ENCODE measurements at regions not wholly inside any gene's neighbourhood (a gene's known extent, or its start where the extent isn't known, plus 50 kb on each side); places are given as distances from the start of the nearest gene placed in this dataset.
"Not testable (repeated sequence)": the region's sequence is repeated elsewhere in the genome, so short reads cannot be mapped to it uniquely, and the experiment has no call there.

DNA sequence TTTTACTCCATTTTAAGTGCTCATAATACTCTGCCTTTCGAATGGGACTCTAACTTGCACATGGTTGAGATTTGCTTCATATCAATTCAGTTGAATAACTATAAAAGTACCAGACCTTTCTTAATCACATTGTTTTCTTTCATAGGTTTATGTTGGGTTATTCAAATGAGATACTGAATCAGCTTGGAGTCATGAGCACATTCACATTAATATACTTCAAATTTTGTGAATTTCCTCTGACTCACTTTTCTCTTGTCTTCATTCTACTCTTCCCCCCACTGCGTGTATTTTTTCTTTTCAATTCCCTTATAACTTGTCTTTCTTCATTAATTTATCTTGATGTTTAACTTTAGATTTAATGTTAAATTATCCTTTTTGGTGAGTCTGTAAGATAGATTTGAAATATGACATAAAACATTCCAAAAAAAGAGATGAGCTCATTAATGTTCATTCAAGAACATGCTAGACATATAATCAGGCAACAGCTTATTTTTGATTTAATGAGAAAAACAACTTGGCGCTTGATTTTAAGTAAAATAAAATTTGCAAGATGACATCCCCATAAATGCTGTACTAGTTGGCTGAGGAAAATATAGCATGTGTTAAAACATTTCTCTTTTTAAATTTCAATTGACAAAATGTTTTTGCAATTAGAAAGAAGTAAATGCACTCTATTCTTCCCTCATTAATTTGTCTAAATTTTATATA is 736.0 kb downstream of the CD109 start:
- no peak for DNase-seq

DNA sequence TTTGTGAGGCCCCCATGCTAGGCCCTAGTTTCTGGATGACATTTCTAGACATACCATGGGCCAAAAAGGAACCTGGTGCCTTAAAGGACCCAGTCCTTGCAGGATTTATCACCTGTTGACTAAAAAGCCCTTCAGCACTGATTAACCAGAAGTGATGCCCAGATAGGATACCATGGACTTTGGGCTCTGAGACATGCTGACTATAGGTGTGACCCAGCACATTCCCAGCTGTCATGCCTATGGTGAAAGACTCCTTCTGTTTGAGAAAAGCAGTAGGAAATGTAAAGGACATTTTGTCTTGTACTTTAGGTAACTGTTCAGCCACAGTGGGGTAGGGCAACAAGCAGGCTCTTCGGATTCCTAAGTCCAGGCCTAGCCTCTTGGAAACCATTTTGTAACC is 724.2 kb downstream of the CD109 start:
- no peak for DNase-seq

DNA sequence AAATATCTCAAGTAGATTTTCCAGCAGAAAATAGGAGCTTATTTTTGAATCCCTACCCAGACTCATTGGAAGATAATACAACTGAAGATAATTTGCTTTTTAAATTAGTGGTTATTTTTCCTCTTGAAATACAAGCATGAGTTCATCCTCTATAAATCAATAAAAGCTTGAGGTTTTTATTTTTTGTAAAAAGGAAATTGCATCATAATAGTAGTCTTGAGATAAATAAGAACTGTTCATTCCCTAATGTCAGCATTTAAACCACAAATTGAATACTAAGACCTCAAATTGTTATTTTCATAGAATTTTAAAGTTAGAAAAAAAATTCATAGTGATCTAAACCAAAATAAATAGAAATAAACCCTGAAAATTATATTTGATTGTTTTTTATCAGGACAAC is 719.1 kb downstream of the CD109 start:
- DNase-seq, result no peak

DNA sequence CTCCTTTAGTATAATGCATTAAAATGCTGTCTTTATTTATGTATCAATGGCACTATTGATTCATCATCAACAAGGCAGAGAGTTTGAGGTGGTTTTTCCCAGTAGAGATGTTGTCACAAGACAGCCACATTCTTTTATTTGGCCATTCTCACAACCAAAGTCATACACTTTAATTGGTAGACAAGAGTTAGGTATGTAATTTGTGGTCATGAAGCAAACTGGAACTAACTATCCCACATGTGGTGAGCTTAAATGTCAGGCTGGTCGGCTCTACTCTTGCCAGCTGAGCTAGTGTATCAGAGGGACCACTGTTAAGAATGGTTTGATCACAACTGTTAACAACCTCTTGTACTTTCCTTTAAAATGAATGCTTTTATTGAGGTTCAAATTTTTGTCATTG is 714.6 kb downstream of the CD109 start:
- DNase-seq, result no peak

DNA sequence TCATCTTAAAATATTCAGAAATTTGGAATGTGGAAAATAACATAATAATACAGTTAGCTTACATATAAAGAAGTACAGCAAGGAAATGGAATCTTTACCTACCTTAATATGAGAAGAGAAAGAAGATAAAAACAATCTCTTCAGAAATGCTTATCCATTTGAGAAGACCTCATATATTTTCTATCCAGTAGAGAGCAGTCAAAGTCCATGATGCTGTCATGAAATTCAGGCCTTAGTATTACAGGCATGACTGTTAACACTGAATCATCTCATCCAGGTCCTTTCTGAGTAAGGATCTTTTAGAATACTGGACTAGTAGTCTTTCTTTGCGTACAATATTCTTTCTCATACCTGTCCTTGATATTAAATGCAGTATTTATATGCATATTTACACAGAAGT is 713.4 kb downstream of the CD109 start:
- no peak for DNase-seq

DNA sequence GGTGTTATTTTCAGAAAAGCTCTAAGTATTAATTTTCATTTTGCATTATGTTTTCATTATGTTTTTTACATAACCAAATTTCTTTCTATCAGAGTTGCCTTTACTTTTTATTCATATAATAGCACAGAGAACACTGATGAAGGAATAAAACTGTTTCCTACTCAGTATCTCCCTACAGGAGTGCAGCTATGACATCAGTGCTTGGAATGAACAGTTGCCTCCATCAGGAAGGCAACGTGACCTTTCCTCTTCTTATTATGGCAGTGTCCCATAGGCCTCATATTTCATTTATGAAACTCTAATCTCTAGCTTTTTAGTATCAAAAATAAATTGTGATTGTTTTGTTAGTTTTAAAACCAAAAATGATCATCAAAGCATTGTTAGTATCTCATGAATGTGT is 712.8 kb downstream of the CD109 start:
- DNase-seq, result no peak

DNA sequence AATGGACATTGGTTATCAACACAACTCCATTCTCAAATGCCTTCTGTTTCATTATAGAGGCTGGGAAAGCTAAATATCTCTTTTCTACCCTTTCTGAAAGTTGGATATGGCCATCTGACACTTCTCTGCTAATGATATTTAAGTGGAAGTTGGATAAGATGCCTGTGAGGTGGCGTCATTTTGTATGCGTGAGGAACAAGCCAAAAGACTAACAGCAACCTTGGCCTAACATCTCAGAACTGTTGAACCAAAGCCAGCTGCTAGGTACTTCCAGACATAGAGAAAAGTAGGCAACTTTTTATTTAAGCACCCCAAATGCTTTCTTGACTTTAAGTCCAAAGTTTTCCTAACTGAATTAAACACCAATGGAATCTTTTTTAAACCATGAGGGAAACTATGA is 708.4 kb downstream of the CD109 start:
- no peak for DNase-seq

DNA sequence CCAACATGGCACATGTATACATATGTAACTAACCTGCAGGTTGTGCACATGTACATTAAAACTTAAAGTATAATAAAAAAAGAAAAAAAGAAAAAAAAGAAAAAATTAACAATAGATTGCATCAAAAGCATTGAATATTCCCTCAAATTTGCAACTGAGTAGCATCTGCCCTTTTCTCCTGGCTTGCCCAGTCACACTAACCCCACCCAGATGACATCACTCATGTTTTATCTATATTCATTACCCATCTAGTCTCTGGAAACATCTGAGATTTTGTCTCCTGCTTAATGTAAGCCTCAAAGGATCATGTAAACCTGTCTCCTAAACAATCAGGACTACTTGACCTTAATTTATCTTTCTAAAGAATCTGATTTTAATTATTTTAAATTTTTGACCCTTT is 706.8 kb downstream of the CD109 start:
- DNase-seq, result no peak

DNA sequence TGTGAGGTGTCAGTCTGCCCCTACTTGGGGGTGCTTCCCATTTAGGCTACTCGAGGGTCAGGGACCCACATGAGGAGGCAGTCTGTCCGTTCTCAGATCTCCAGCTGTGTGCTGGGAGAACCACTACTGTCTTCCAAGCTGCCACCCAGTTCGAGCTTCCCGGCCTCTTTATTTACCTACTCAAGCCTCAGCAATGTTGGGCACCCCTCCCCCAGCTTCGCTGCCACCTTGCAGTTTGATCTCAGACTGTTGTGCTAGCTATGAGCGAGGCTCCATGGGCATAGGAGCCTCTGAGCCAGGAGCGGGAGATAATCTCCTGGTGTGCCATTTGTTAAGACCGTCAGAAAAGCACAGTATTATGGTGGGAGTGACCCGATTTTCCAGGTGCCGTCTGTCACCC is 682.4 kb downstream of the CD109 start:
- DNase-seq, result not testable (repeated sequence)

DNA sequence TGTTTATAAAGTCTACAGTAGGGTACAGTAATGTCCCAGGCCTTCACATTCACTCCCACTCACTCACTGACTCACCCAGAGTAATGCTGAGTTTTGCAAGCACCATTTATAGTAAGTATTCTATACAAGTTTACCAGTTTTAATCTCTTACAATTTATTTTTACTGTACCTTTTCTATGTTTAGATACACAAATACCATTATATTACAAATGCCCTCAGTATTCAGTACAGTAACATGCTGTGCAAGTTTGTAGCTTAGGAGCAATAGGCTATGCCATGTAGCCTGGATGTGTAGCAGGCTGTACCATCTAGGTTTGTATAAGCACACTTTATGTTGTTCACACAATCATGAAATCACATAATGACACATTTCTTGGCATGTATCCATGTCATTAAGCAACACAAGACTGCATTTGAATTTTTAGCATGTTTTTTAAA is 673.6 kb downstream of the CD109 start:
- DNase-seq, result no peak

DNA sequence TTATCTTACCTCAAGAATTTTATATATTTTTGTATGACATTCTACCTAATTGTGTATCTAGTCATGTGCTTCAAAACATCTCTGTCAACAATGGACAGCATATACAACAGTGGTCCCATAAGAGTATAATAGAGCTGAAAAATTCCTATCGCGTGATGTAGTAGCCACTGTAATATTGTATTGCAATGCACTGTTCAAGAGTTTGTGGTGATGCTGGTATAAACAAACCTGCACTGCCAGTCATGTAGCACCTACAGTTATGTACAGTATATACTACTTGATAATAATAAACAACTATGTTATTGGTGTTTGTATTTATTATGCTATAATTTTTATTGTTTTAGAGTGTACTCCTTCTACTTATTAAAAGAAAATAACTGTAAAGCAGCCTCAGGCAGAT is 672.7 kb downstream of the CD109 start:
- DNase-seq, result no peak

DNA sequence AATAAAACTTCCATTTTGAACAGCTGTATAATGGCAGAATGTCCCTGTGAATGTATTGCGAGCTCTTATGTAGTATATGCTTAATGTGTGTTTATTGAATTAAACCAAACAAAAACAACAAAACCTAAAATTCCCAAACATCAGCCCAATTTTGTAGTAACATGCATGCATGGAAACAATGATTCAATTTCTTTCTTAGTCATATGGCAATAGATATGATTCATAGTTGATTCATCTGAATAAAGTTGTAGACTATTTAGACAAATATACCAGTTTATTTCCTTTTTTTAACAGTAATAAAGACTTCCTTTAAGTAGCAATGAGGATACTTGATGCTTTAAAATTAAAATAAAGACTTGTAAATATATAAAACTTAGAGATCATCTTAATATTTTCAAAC is 670.6 kb downstream of the CD109 start:
- no peak for DNase-seq

DNA sequence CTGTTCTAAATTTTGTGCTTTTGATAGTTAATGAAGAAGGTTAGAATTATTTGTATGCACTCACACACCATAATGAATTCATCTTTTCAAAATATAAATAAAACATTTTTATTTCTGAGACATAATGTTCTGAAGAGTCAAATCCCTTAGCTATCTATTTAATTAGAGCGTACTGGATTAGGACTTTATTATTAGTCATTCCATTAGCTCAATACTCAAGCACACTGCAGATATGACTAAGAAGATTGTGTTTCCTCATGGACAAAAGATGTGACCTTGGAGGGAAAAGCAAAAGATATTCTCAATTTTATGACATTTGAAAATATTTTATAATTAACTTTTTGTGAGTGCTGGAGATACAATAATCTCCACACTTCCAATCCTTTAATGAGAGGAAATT is 666.4 kb downstream of the CD109 start:
- no peak for DNase-seq

DNA sequence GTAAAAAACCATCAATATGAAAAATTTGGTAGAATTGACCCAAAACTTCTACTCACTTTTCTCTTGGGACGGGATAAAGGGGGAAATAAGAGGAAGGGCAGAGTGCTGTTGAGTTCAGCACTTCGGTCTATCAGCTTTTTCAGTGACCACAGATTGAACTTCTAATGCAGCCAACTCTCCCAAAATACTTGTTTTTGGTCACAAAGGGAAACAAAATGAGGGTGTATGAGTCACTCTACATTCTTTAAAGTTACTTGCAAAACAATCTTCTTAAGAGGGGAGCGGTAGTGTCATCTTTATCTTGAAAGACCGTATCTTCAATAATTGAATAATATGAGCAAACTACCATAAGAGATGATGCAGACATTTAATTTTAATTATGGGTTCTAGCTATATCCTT is 661.3 kb downstream of the CD109 start:
- DNase-seq, result no peak

DNA sequence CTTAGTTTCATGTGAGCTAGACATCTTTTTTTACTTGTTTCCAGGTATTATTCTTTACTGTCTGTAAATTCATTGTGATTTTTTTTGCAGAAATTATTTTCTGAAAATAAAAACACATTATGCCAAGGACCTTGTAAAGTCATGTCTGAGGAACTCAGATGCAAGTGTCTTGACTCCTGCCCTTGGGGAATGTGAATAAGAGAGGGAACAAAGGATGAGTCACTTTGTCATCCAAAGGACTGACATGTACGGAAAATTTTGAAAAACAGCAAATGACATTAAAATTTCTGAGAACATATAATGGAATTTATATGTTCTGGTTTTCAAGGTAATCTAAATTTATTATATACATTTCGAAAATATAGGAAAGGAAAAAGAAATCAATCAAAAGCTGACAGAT is 660.4 kb downstream of the CD109 start:
- no peak for DNase-seq

DNA sequence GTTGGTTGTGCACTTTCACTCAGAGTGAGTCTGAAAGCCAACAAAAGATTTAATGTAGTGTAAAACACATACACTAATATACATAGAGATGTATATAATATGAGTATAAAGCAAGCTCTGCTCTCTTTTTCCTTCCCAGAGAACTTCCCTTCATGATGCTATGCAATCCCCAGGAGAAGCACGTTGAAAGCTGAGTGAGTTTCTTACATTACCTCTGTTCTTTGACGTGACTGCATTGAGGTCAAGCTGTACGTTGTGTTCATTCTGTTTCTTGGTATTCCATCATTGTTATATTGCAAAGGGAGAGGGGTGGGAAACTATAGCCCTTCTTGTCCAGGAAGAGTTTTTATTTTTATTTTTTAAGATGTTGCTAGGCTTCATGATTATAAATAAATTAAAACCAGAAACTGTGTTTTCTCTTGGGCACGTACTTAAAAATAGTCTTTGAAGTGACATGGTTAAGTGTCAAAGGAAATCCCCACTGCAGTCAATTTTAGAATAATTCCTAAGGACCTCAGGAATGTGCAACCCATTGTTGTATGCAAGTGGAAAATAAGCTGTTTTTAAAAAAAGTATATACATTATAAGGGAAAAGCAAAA is 651.0 kb downstream of the CD109 start:
- DNase-seq, result no peak

DNA sequence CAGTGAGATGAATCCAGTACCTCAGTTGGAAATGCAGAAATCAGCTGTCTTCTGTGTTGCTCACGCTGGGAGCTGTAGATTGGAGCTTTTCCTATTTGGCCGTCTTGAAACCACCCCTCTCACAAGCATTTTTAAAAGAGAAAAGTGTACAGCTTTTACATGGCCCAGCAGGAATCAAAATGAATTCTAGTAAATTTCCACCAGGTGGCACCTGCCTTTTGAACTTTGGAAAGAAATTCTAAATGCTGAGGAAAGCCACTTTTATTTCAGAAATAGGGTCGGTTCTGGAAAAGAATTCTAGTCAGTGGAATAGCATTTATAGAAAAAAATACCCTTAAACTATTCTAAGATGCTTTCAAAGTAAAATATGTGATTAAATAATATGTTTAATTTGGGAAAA is 647.8 kb downstream of the CD109 start:
- no peak for DNase-seq

DNA sequence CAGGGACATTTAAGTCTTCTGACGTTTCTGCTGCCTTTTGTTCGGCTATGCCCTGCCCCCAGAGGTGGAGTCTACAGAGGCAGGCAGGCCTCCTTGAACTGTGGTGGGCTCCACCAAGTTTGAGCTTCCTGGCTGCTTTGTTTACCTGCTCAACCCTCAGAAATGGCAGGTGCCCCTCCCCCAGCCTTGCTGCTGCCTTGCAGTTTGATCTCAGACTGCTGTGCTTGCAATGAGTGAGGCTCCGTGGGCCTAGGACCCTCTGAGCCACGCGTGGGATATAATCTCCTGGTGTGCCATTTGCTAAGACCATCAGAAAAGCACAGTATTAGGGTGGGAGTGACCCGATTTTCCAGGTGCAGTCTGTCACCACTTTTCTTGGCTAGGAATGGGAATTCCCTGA is 647.3 kb downstream of the CD109 start:
- DNase-seq, result not testable (repeated sequence)

DNA sequence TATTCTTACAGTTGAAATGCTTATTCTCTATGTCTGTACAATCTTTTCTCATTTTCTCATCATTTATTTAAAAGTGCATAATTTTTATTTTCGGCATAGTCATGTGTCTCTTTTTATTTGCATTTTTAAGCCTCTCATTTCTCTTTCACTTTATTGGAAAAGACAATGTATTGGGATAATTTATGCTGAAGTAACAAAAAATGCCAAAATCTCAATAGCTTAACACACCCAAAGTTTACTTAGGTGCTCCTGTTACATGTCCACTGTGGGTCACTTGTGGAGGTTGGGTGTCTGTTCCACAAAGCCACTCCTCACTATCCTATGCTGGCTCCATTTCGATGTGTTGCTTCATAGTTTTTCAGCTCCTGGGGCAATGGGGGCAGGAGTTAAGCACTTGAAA is 638.7 kb downstream of the CD109 start:
- DNase-seq, result no peak

DNA sequence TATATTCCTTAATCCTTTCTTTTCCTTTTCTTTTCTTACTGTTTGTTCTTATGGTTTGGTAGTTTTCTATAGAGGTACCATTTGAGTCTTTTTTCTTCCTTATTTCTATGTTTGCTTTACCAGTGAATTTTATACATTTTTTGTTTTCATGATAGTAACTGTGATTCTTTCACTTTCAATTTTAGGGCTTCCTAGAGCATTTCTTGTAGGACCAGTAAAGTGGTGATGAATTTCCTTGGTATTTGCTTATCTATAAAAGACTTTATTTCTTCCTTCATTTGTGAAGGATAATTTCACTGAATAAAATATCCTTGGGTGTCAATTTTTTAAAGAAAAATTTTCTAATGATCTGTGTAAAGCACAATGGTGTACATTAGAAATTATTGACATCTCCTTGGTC is 637.4 kb downstream of the CD109 start:
- no peak for DNase-seq

DNA sequence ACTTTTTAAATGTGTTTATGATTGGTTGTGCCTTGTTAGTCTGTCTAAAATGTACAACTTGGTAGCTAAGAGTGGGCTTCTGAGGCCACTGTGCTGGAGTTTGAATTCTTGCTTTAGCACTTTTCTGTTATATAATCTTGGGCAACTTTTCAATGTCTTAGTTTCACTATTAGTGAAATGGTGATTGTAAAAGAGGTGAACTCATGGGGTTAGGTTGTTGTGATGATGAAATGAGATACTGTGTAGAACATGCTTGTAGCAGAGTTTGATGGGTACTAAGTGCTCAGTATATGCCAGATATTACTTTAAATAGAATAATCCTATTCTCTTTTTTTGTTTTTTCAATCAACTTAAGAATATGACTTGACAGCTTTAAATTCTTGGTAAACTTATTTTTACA is 624.7 kb downstream of the CD109 start:
- no peak for DNase-seq

DNA sequence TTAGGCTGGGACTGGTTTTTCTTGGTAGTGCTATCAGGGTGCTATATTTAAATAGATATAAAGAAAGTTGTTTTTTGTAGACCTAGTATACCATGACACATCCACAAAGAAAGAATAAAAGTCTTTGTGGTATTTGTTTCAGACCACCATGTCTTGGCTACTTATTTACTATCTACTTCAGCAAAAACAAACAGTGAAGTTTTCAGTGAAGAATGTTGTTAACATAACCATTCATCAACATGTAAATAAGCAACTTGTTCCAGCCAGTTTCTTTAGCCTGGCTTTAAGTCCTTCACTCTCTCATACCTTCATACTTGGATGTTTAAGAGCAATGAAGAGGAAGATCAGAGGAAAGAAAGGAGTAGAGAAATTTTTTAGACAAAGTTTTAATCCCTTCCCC is 624.1 kb downstream of the CD109 start:
- DNase-seq, result no peak

DNA sequence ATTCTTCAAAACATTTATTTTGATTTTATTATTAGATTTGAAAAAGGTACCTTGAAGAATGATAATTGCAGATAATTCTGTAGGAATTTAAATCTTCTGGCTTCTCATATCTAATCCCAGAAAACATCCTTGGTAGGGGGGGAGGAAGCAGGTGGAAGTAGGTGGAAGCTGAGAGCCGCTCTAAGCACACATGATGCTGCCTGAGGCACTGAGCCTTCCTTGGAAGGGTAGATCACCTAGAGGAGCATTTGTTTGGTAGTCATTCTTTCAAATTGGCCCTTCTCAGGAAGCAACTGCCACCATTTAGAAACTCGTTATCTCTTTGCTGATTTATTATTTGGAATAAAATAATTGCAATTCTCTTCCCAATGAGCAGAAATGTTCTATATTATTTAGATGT is 623.3 kb downstream of the CD109 start:
- no peak for DNase-seq

DNA sequence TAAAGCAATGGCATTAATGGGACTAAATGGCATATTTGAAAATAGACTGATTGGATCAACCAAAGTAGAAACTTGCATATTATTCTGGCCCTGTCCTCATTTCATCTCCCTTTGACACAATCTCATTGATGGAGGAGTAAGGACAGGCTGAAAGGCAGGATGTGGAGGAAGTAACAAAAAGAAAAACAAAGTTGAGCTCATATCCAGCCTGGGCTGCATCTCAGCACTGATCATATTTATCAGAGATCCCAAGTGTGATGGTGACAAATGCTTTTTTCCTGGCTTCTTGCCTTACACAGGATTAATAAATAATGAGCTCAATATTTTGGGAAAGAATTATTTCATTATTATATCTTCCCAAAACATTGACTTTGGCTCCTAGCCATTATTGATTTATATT is 622.7 kb downstream of the CD109 start:
- DNase-seq, result no peak
